Endothelial cell of umbilical vein (primary cell): ENCODE measurements at regions not wholly inside any gene's neighbourhood (a gene's known extent, or its start where the extent isn't known, plus 50 kb on each side); places are given as distances from the start of the nearest gene placed in this dataset.

Experiments
- BruUV-seq: library from RNA; stranded (reverse); fragments of 400-500 nt; replicated peaks from 2 replicates; lab custom pipeline; 2021; lab: Mats Ljungman, UMichigan
- CTCF ChIA-PET: fragments of 300-600, 350-600 bp; sonication (Branson Sonifier 250); formaldehyde crosslinking; loops from one replicate; lab custom pipeline; 2021; ENCODE audit warnings: antibody characterized with exemption, inconsistent platforms; lab: Charles Lee
- POLR2A ChIA-PET: fragments of 300-600, 350-600 bp; sonication (Branson Sonifier 250); formaldehyde crosslinking; loops from one replicate; lab custom pipeline; 2021; ENCODE audit warnings: antibody characterized with exemption, inconsistent platforms; lab: Charles Lee
- DNase-seq: peaks from one replicate; pipeline ENCODE4 v3.0.0-alpha.2; 2011; ENCODE audit warnings: low read depth, low spot score
- FAIRE-seq: peaks from 2 replicates; lab custom pipeline; 2011; peaks lifted over from hg19 to GRCh38; lab: Jason Lieb, UNC
- H2AFZ ChIP-seq: 2 replicates; pipeline ENCODE4 v1.6.0; 2012; ENCODE audit warnings: low read depth, low read length, control low read depth, inconsistent platforms
- H3K27ac ChIP-seq: 2 replicates; pipeline ENCODE4 v1.5.1; 2011; ENCODE audit warnings: low read depth, mild to moderate bottlenecking, control low read depth, low read length, moderate library complexity; ENCODE audit not compliant: insufficient read depth
- H3K27me3 ChIP-seq, 2 experiments: 2 replicates each; pipeline versions ENCODE4 v1.6.0 to v1.6.1; 2011; ENCODE audit warnings: low read length in 2 of 2, mixed read lengths in 1 of 2; ENCODE audit not compliant: control insufficient read depth in 2 of 2, insufficient read depth in 2 of 2
- H3K36me3 ChIP-seq, 2 experiments: 2 replicates in 1 of 2; 3 replicates in 1 of 2; pipeline ENCODE4 v1.5.1; 2011; ENCODE audit warnings: low read length in 2 of 2, mild to moderate bottlenecking in 1 of 2, moderate library complexity in 1 of 2; ENCODE audit not compliant: control insufficient read depth in 2 of 2, insufficient read depth in 2 of 2; ENCODE audit errors: extremely low read depth in 1 of 2
- H3K4me1 ChIP-seq: 3 replicates; pipeline ENCODE4 v1.5.1; 2011; ENCODE audit warnings: mild to moderate bottlenecking, low read length; ENCODE audit not compliant: control insufficient read depth, insufficient read depth; ENCODE audit errors: extremely low read depth
- H3K4me2 ChIP-seq: 2 replicates; pipeline ENCODE4 v1.6.1; 2011; ENCODE audit warnings: low read length, control low read depth, mixed read lengths; ENCODE audit not compliant: insufficient read depth
- H3K4me3 ChIP-seq, 3 experiments: fragments of 200-600 bp in 1 of 3; sonication (generic), shearing (Covaris generic) in 1 of 3; replicated peaks in 1 of 3; 2 replicates each; pipeline ENCODE4 v1.5.1; 2011 to 2016; ENCODE audit warnings: control low read depth in 3 of 3, low read length in 3 of 3, mild to moderate bottlenecking in 2 of 3, inconsistent platforms in 1 of 3, low read depth in 1 of 3, moderate library complexity in 1 of 3; ENCODE audit not compliant: insufficient read depth in 1 of 3
- H3K79me2 ChIP-seq: 2 replicates; pipeline ENCODE4 v1.6.0; 2012; ENCODE audit warnings: low read length, inconsistent platforms; ENCODE audit not compliant: control insufficient read depth, insufficient read depth
- H3K9ac ChIP-seq: replicated peaks from 2 replicates; pipeline ENCODE3; 2011; ENCODE audit warnings: low read length, control low read depth; ENCODE audit not compliant: insufficient read depth; ENCODE audit errors: extremely low read depth
- H3K9me1 ChIP-seq: replicated peaks from 3 replicates; pipeline ENCODE4 v1.6.0; 2011; ENCODE audit warnings: mild to moderate bottlenecking, low read length; ENCODE audit not compliant: control insufficient read depth, insufficient read depth; ENCODE audit errors: extremely low read depth
- H3K9me3 ChIP-seq: replicated peaks from 2 replicates; pipeline ENCODE4 v1.5.1; 2012; ENCODE audit warnings: low read length, inconsistent platforms; ENCODE audit not compliant: control insufficient read depth, insufficient read depth
- H4K20me1 ChIP-seq: replicated peaks from 2 replicates; pipeline ENCODE3; 2011; ENCODE audit warnings: mild to moderate bottlenecking, low read length; ENCODE audit not compliant: control insufficient read depth, insufficient read depth; ENCODE audit errors: extremely low read depth
- EZH2 ChIP-seq: IDR thresholded peaks from 2 replicates; pipeline ENCODE4 v1.6.1; 2012; ENCODE audit warnings: borderline replicate concordance, low read depth, mild to moderate bottlenecking, moderate library complexity, low read length, inconsistent platforms; ENCODE audit not compliant: severe bottlenecking
- FOS ChIP-seq: IDR thresholded peaks from 2 replicates; pipeline ENCODE4 v1.6.1; 2011; ENCODE audit warnings: mild to moderate bottlenecking, low read length, moderate library complexity, borderline replicate concordance; ENCODE audit not compliant: insufficient read depth
- GATA2 ChIP-seq: IDR thresholded peaks from 2 replicates; pipeline ENCODE4 v1.7.0; 2011; ENCODE audit warnings: low read depth, mild to moderate bottlenecking, moderate library complexity, mixed read lengths, low read length; ENCODE audit not compliant: insufficient read length, insufficient read depth
- JUN ChIP-seq: IDR thresholded peaks from 2 replicates; pipeline ENCODE4 v1.6.1; 2011; ENCODE audit warnings: borderline replicate concordance, low read depth; ENCODE audit not compliant: insufficient read length, insufficient read depth
- MYC ChIP-seq: IDR thresholded peaks from one replicate; pipeline ENCODE4 v1.6.1; 2011; ENCODE audit warnings: mild to moderate bottlenecking, low read depth, low read length
- POLR2A ChIP-seq: IDR thresholded peaks from 2 replicates; pipeline ENCODE4 v1.6.1; 2012; ENCODE audit warnings: low read depth, mild to moderate bottlenecking, control low read depth, low read length
- POLR2AphosphoS5 ChIP-seq: IDR thresholded peaks from 2 replicates; pipeline ENCODE4 v1.6.1; 2012; ENCODE audit warnings: low read depth, mild to moderate bottlenecking, control low read depth, low read length, moderate library complexity; ENCODE audit not compliant: insufficient read depth
- dilution Hi-C: fragments of 300-500 bp; cut with MboI; formaldehyde crosslinking; loops from one replicate; pipeline ENCODE4 v1.15.0; 2019; ENCODE audit warnings: low sequenced_read_pairs; ENCODE audit not compliant: extremely low pct_ligation_motif_present
- intact Hi-C: fragments of 100-400 bp; cut with micrococcal nuclease; formaldehyde crosslinking; loops from one replicate; pipeline ENCODE4 v1.10.0; 2022
- TF ChIP-seq, protein P1 (sequence below), 2 donors: IDR thresholded peaks; 1 replicate in 1 of 2; 2 replicates in 1 of 2; pipeline ENCODE4 v1.5.1; 2011; ENCODE audit warnings: low read length in 2 of 2, mild to moderate bottlenecking in 2 of 2, moderate library complexity in 2 of 2, control low read depth in 1 of 2, inconsistent platforms in 1 of 2, low read depth in 1 of 2; ENCODE audit not compliant: insufficient read depth in 1 of 2; ENCODE audit errors: extremely low read depth in 1 of 2
- TF ChIP-seq, protein P2 (sequence below): IDR thresholded peaks from 2 replicates; pipeline ENCODE4 v1.6.1; 2011; ENCODE audit not compliant: insufficient read depth, insufficient read length

DNA sequence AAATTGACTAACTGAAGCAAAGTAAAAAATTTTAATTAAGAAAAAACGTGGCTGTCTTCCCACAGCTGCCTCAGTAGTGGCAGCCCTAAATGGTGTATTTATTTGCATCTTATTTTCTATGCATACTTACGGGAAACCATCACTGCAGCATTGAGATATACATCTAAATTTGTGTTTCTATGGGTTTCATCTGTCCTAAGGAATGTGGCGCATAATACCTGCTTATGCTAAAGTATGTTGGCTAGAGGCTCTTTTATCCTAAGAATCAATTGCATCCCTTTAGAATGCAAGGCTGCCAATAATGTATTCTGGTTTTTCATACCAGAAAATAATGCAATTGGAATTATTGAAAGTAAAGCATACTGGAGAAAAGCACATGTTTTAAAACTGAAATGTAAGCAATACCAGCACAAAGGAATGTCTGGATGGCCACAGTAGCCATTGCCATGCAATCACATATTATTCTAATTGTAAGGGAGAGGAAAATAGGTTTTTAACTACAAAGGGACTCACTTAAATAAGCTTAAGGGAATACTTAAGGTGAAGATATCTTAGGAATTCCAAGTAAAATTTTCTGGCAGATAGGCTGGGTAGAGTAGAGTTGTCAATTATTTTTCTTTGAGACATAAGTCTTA is 834.5 kb upstream of the NECTIN3 start:
- no peaks in the 10 kb centered on the region for H3K36me3 ChIP-seq
- no peak overlapping the region for H3K4me3 ChIP-seq
- no peaks in the 10 kb centered on the region for H4K20me1 ChIP-seq
- H3K4me1 ChIP-seq = no peaks in the 10 kb centered on the region
- FAIRE-seq (no peak), DNase-seq (no peak)
- no TSS peak for BruUV-seq
- no peaks in the 10 kb centered on the region for H3K9me3 ChIP-seq
- POLR2A ChIA-PET = no interaction called here
- no peaks in the 10 kb centered on the region for H3K9me1 ChIP-seq
- no peaks in the 10 kb centered on the region for H3K79me2 ChIP-seq
- H3K27ac ChIP-seq = no peak overlapping the region
- intact Hi-C loops = no loop called here
- dilution Hi-C loops = no loop called here
- no peak overlapping the region for H2AFZ ChIP-seq
- TF ChIP-seq MYC (no peak), FOS (no peak), JUN (no peak), GATA2 (no peak), EZH2 (no peak), POLR2AphosphoS5 (no peak), POLR2A (no peak)
- TF ChIP-seq, protein P1, sequence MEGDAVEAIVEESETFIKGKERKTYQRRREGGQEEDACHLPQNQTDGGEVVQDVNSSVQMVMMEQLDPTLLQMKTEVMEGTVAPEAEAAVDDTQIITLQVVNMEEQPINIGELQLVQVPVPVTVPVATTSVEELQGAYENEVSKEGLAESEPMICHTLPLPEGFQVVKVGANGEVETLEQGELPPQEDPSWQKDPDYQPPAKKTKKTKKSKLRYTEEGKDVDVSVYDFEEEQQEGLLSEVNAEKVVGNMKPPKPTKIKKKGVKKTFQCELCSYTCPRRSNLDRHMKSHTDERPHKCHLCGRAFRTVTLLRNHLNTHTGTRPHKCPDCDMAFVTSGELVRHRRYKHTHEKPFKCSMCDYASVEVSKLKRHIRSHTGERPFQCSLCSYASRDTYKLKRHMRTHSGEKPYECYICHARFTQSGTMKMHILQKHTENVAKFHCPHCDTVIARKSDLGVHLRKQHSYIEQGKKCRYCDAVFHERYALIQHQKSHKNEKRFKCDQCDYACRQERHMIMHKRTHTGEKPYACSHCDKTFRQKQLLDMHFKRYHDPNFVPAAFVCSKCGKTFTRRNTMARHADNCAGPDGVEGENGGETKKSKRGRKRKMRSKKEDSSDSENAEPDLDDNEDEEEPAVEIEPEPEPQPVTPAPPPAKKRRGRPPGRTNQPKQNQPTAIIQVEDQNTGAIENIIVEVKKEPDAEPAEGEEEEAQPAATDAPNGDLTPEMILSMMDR (IDR thresholded peaks at IDR 0.05; ENCODE audit: extremely low read depth in 1 of 2, insufficient read depth in 1 of 2, low read depth in 1 of 2, low read length in 2 of 2) = no peak
- TF ChIP-seq, protein P2, sequence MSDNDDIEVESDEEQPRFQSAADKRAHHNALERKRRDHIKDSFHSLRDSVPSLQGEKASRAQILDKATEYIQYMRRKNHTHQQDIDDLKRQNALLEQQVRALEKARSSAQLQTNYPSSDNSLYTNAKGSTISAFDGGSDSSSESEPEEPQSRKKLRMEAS = no peak
- no peak overlapping the region for H3K9ac ChIP-seq
- H3K27me3 ChIP-seq = no peaks in the 10 kb centered on the region
- no peak overlapping the region for H3K4me2 ChIP-seq
- CTCF ChIA-PET = no interaction called here
